ENCODE measurements at regions not wholly inside any gene's neighbourhood (a gene's known extent, or its start where the extent isn't known, plus 50 kb on each side); places are given as distances from the start of the nearest gene placed in this dataset.

DNA sequence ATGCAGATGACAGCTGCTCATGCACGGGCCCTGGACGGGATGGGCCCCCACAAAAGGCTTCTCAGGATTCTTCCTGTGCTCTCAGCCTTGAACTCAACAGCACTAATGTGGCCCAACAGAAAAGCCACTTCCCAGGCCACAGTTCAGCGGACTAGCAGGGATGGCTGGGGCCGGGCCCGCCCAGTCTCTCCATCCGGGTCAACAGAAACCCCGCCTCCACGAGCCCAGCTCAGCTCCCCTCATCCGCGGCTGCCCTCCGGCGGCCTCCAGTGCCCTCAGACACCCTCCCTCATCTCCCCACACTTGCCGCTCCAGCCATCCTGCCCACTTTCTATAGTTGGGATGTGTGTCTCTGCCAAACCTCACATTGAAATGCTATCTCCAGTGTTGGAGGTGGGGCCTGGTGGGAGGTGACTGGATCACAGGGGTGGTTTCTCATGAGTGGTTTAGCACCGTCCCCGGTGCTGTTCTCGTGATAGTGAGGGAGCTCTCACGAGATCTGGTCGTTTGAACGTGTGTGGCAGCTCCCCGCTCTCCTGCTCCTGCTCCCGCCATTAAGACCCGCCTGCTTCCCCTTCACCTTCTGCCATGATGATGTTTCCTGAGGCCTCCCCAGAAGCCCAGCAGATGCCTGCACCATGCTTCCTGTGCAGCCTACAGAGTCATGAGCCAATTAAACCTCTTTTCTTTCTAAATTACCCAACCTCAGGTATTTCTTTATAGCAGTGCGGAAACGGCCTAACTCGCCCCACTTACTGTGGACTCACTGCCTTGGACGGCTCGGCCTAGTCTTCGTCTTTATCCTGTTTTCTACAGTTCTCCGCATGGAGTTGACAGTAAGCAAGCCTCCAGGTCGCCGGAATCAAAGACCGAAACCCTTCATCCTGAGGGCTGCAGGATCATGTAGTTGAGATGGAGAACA, 169.9 kb upstream of the RNF32 start:
- H4K8ac ChIP-seq (ENCODE audit: low read depth in 2 of 2, low read length in 2 of 2): no peak overlapping the region
- H4K20me1 ChIP-seq (ENCODE audit: insufficient read depth, low read length): no peaks in the 10 kb centered on the region
- H3K18ac ChIP-seq (ENCODE audit: low read depth, low read length): no peak overlapping the region
- peaks cover 7% of the 10 kb centered on the region for H3K9me1 ChIP-seq (ENCODE audit: insufficient read depth, low read length)
- H3K4ac ChIP-seq (ENCODE audit: low read depth, low read length): no peak overlapping the region
- no peak overlapping the region for H2AK5ac ChIP-seq (ENCODE audit: low read depth, low read length)
- WGBS, 2 experiments (ENCODE audit: extremely low coverage in 2 of 2, insufficient read length in 1 of 2): 89% methylated on average over 9 of the region's 32 CpGs; no CpG with 5 or more reads in 1 of the 2 experiments
- ChIA-PET CTCF (no interaction called here), POLR2A (ENCODE audit: unreplicated experiment) (no interaction called here)
- no peak overlapping the region for H2BK120ac ChIP-seq (ENCODE audit: low read depth, low read length)
- H3K4me2 ChIP-seq (ENCODE audit: low read depth, low read length): no peak overlapping the region
- H2BK20ac ChIP-seq (ENCODE audit: low read depth, low read length): no peak overlapping the region
- H2AK9ac ChIP-seq (replicated peaks; ENCODE audit: low read depth, low read length, poor library complexity): no peak overlapping the region
- no peak overlapping the region for H2AFZ ChIP-seq (replicated peaks; ENCODE audit: low read length, poor library complexity)
- peaks cover 1% of the 10 kb centered on the region; the same call in 1 of the 2 replicates for H3K27me3 ChIP-seq (ENCODE audit: control insufficient read depth, insufficient read depth, low read length)
- no peaks in the 10 kb centered on the region for H3K36me3 ChIP-seq (ENCODE audit: control insufficient read depth, insufficient read depth, low read length)
- no peak overlapping the region for H3K27ac ChIP-seq (ENCODE audit: insufficient read depth, low read length)
- ATAC-seq (ENCODE audit: low read depth) (no peak), DNase-seq (no peak)
- no peak overlapping the region for H4K91ac ChIP-seq (ENCODE audit: insufficient read depth, low read depth, low read length)
- H3K23ac ChIP-seq (ENCODE audit: low read depth, low read length): no peak overlapping the region
- peaks cover 7% of the 10 kb centered on the region for H3K4me1 ChIP-seq (ENCODE audit: control insufficient read depth, insufficient read depth, low read length)
- H3K9ac ChIP-seq (ENCODE audit: low read depth, low read length): no peak overlapping the region
- H3K9me3 ChIP-seq (ENCODE audit: control insufficient read depth, insufficient read depth, low read length): no peaks in the 10 kb centered on the region
- dilution Hi-C loops (cut with HindIII; ENCODE audit: low sequenced_read_pairs, unreplicated experiment) (no loop called here), in situ Hi-C loops (cut with MboI; ENCODE audit: low sequenced_read_pairs) (loop anchor here (10.0 kb wide), 1 partner anchor 656 kb away; the partner anchor contains the start of gene SHH), intact Hi-C loops (cut with micrococcal nuclease) (loop anchor here (10.0 kb wide), 1 partner anchor 284 kb away; no protein-coding TSS in a partner anchor)
- no TSS peak for BruUV-seq (replicated peaks)
- no peak overlapping the region for H3K14ac ChIP-seq (replicated peaks; ENCODE audit: low read depth, low read length)
- H2BK5ac ChIP-seq (ENCODE audit: low read depth, low read length, poor library complexity, severe bottlenecking): no peak overlapping the region
- H4K5ac ChIP-seq (ENCODE audit: low read depth, low read length): no peak overlapping the region
- no peaks in the 10 kb centered on the region for H3K79me1 ChIP-seq (ENCODE audit: low read depth in 1 of 2, low read length in 2 of 2)
- TF ChIP-seq CHD1 (IDR thresholded peaks at IDR 0.05; ENCODE audit: low read depth, low read length): no peak
- TF ChIP-seq POLR2A (IDR thresholded peaks at IDR 0.05; ENCODE audit: low read depth, low read length): no peak
- no peak for TF ChIP-seq RAD21 (IDR thresholded peaks at IDR 0.05; ENCODE audit: low read length)
- no peak for TF ChIP-seq MAFK (IDR thresholded peaks at IDR 0.05; ENCODE audit: low read depth, low read length)
- TF ChIP-seq, protein P1, sequence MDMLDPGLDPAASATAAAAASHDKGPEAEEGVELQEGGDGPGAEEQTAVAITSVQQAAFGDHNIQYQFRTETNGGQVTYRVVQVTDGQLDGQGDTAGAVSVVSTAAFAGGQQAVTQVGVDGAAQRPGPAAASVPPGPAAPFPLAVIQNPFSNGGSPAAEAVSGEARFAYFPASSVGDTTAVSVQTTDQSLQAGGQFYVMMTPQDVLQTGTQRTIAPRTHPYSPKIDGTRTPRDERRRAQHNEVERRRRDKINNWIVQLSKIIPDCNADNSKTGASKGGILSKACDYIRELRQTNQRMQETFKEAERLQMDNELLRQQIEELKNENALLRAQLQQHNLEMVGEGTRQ (IDR thresholded peaks at IDR 0.05; ENCODE audit: low read depth, low read length): no peak
- TF ChIP-seq NFE2L2 (IDR thresholded peaks at IDR 0.05; ENCODE audit: low read depth, low read length): no peak
- TF ChIP-seq, protein P2, sequence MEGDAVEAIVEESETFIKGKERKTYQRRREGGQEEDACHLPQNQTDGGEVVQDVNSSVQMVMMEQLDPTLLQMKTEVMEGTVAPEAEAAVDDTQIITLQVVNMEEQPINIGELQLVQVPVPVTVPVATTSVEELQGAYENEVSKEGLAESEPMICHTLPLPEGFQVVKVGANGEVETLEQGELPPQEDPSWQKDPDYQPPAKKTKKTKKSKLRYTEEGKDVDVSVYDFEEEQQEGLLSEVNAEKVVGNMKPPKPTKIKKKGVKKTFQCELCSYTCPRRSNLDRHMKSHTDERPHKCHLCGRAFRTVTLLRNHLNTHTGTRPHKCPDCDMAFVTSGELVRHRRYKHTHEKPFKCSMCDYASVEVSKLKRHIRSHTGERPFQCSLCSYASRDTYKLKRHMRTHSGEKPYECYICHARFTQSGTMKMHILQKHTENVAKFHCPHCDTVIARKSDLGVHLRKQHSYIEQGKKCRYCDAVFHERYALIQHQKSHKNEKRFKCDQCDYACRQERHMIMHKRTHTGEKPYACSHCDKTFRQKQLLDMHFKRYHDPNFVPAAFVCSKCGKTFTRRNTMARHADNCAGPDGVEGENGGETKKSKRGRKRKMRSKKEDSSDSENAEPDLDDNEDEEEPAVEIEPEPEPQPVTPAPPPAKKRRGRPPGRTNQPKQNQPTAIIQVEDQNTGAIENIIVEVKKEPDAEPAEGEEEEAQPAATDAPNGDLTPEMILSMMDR (conservative IDR thresholded peaks at IDR 0.05; ENCODE audit: low read depth, low read length): no peak
- TF ChIP-seq RFX5 (IDR thresholded peaks at IDR 0.05; ENCODE audit: low read depth, low read length): no peak
- no peak overlapping the region for H2BK15ac ChIP-seq (ENCODE audit: low read depth, low read length)
- H3K56ac ChIP-seq (ENCODE audit: extremely low read depth, insufficient read depth, low read length): no peak overlapping the region
- H3K4me3 ChIP-seq (ENCODE audit: insufficient read depth, low read depth, low read length): no peak overlapping the region
